K562 (cell line): ENCODE measurements at regions not wholly inside any gene's neighbourhood (a gene's known extent, or its start where the extent isn't known, plus 50 kb on each side); places are given as distances from the start of the nearest gene placed in this dataset.
"Not testable (repeated sequence)": the region's sequence is repeated elsewhere in the genome, so short reads cannot be mapped to it uniquely, and the experiment has no call there.

Source experiments
- ATAC-seq: fragments of 200-7000 bp; cut with Tn5 transposase; 3 replicates; pipeline ENCODE4 v1.9.1; 2020; ENCODE audit warnings: moderate library complexity
- BruUV-seq: library from RNA; stranded (reverse); fragments of 400-500 nt; replicated peaks from 2 replicates; lab custom pipeline; 2021; lab: Mats Ljungman, UMichigan
- CTCF ChIA-PET: fragments of 300-600 bp; formaldehyde crosslinking; extraction: SDS; loops from one replicate; lab custom pipeline; 2021; ENCODE audit warnings: low intra/inter-chr PET ratio; lab: Yijun Ruan, JAX
- POLR2A ChIA-PET: fragments of 300-600, 350-650 bp; sonication (Branson Sonifier 250); formaldehyde crosslinking; extraction: SDS; loops from one replicate; lab custom pipeline; 2021; ENCODE audit warnings: antibody characterized with exemption, inconsistent platforms; lab: Yijun Ruan, JAX
- DNase-seq, 4 experiments: peaks; one replicate each; pipeline versions ENCODE4 v3.0.0 to v3.0.0-alpha.2; 2011 to 2018; ENCODE audit warnings: low spot score in 3 of 4, mixed read lengths in 3 of 4; ENCODE audit errors: extremely low read depth in 1 of 4
- FAIRE-seq: peaks from 2 replicates; lab custom pipeline; 2011; peaks lifted over from hg19 to GRCh38; lab: Jason Lieb, UNC
- H2AFZ ChIP-seq: 2 replicates; pipeline ENCODE4 v1.6.0; 2011; ENCODE audit warnings: low read depth, low read length, control low read depth, inconsistent platforms
- H3K27ac ChIP-seq: fragments of 200-600 bp; 3 replicates; pipeline ENCODE4 v1.8.0; 2011; ENCODE audit warnings: low read depth, mild to moderate bottlenecking, control low read depth, inconsistent platforms, low read length, moderate library complexity, mixed read lengths; ENCODE audit errors: extremely low read depth
- H3K27me3 ChIP-seq, 2 experiments: fragments of 300-600 bp in 1 of 2; 2 replicates in 1 of 2; 3 replicates in 1 of 2; pipeline versions ENCODE4 v1.6.0 to v1.8.0; 2011; ENCODE audit warnings: inconsistent platforms in 2 of 2, low read length in 2 of 2, mild to moderate bottlenecking in 1 of 2, mixed read lengths in 1 of 2, moderate library complexity in 1 of 2; ENCODE audit not compliant: control insufficient read depth in 2 of 2, insufficient read depth in 2 of 2
- H3K36me3 ChIP-seq: fragments of 300-600 bp; 3 replicates; pipeline ENCODE4 v1.8.0; 2011; ENCODE audit warnings: mild to moderate bottlenecking, low read length, inconsistent platforms; ENCODE audit not compliant: control insufficient read depth, insufficient read depth
- H3K4me1 ChIP-seq, 2 experiments: fragments of 200-600 bp in 1 of 2; replicated peaks in 1 of 2; 2 replicates in 1 of 2; 3 replicates in 1 of 2; pipeline versions ENCODE4 v1.5.1 to v1.8.0; 2011; ENCODE audit warnings: inconsistent platforms in 2 of 2, low read length in 2 of 2, mild to moderate bottlenecking in 1 of 2, mixed read lengths in 1 of 2, moderate library complexity in 1 of 2; ENCODE audit not compliant: control insufficient read depth in 2 of 2, insufficient read depth in 2 of 2
- H3K4me2 ChIP-seq: 2 replicates; pipeline ENCODE4 v1.6.1; 2011; ENCODE audit warnings: low read length, control low read depth, inconsistent platforms, mixed read lengths; ENCODE audit not compliant: insufficient read depth
- H3K4me3 ChIP-seq: fragments of 200-600 bp; sonication (generic), shearing (Covaris generic); 2 replicates; pipeline ENCODE4 v1.5.1; 2016; ENCODE audit warnings: control low read depth, inconsistent platforms
- H3K79me2 ChIP-seq: fragments of 200-600 bp; 3 replicates; pipeline ENCODE4 v1.8.0; 2011; ENCODE audit warnings: low read length, inconsistent platforms; ENCODE audit not compliant: control insufficient read depth, insufficient read depth
- H3K9ac ChIP-seq, 2 experiments: 2 replicates each; pipeline versions ENCODE4 v1.6.0 to v1.6.1; 2011; ENCODE audit warnings: low read depth in 2 of 2, low read length in 2 of 2, control low read depth in 1 of 2, inconsistent platforms in 1 of 2, mild to moderate bottlenecking in 1 of 2, mixed read lengths in 1 of 2; ENCODE audit not compliant: insufficient read depth in 1 of 2
- H3K9me1 ChIP-seq: one replicate; pipeline ENCODE4 v1.6.0; 2011; ENCODE audit warnings: inconsistent platforms, mild to moderate bottlenecking, low read length, moderate library complexity; ENCODE audit not compliant: control insufficient read depth, insufficient read depth
- H3K9me3 ChIP-seq: replicated peaks from 2 replicates; pipeline ENCODE4 v1.5.1; 2011; ENCODE audit warnings: low read depth, low read length, inconsistent platforms; ENCODE audit not compliant: control insufficient read depth, insufficient read depth
- H4K20me1 ChIP-seq: replicated peaks from 2 replicates; pipeline ENCODE4 v1.6.1; 2011; ENCODE audit warnings: low read length, inconsistent platforms, mixed read lengths; ENCODE audit not compliant: control insufficient read depth, insufficient read depth
- KLF16 ChIP-seq: IDR thresholded peaks from 2 replicates; pipeline ENCODE4 v1.6.1; 2016; ENCODE audit warnings: antibody characterized with exemption
- TFE3 ChIP-seq: fragments of 450-650 bp; formaldehyde crosslinking; IDR thresholded peaks from 2 replicates; pipeline ENCODE4 v1.4.0; 2020; ENCODE audit warnings: mild to moderate bottlenecking, mixed read lengths
- ZNF507 ChIP-seq: conservative IDR thresholded peaks from 2 replicates; pipeline ENCODE4 v1.6.1; 2017; ENCODE audit warnings: missing genetic modification characterization, missing compliant biosample characterization
- WGBS: fragments of 100-300 bp; shearing (Covaris generic); methylation state at CpG from one replicate; pipeline ENCODE4 v1.1.6; 2016; ENCODE audit warnings: low coverage, mixed read lengths; ENCODE audit not compliant: insufficient coverage; ENCODE audit errors: missing lambda C conversion rate; 5-methylcytosine and 5-hydroxymethylcytosine counted together
- in situ Hi-C: fragments of 300-500 bp; cut with MboI; formaldehyde crosslinking; loops from 4 replicates; pipeline ENCODE4 v1.15.0; 2018; ENCODE audit warnings: inconsistent platforms, mixed read lengths
- intact Hi-C: fragments of 100-400 bp; cut with micrococcal nuclease; formaldehyde crosslinking; loops from 2 replicates; pipeline ENCODE4 v1.14.2; 2022

- TF ChIP-seq TFE3 (CRISPR knock-in tag) (no peak), KLF16 (no peak)
Measured at GRCh38 chr11:34769224-34769623, 147.0 kb downstream of the APIP start (continued).

GRCh38 chr11:34762625-34763024, 141.7 kb downstream of the EHF start:
- peaks cover 0 to 13% of the 10 kb centered on the region in 2 experiments; a peak in 3 of 5 replicates for H3K4me1 ChIP-seq
- H3K4me2 ChIP-seq, H3K27me3 ChIP-seq, DNase-seq, H4K20me1 ChIP-seq, FAIRE-seq, H3K79me2 ChIP-seq, H3K9me1 ChIP-seq, ATAC-seq, in situ Hi-C loops, H2AFZ ChIP-seq, H3K4me3 ChIP-seq, CTCF ChIA-PET, H3K36me3 ChIP-seq, POLR2A ChIA-PET, BruUV-seq, intact Hi-C loops, H3K27ac ChIP-seq, H3K9ac ChIP-seq, H3K9me3 ChIP-seq: not testable (repeated sequence)
- peak; percentile 90 for TF ChIP-seq ZNF507 (tag)
- no CpG with 5 or more reads among the region's 3 CpGs for WGBS
